Panc1 (cell line): ENCODE measurements at regions not wholly inside any gene's neighbourhood (a gene's known extent, or its start where the extent isn't known, plus 50 kb on each side); places are given as distances from the start of the nearest gene placed in this dataset.

Source experiments
- ATAC-seq: fragments of 200-7000 bp; cut with Tn5 transposase; 2 replicates; pipeline ENCODE4 v1.9.1; 2020; ENCODE audit warnings: mild to moderate bottlenecking, moderate library complexity
- BruUV-seq: library from RNA; stranded (reverse); fragments of 400-500 nt; replicated peaks from 2 replicates; lab custom pipeline; 2021; lab: Mats Ljungman, UMichigan
- CTCF ChIA-PET: fragments of 300-600 bp; sonication (Branson Sonifier 250); formaldehyde crosslinking; loops from one replicate; lab custom pipeline; 2022; ENCODE audit warnings: antibody characterized with exemption; lab: Charles Lee
- POLR2A ChIA-PET: fragments of 300-600 bp; sonication (Branson Sonifier 250); formaldehyde crosslinking; loops from one replicate; lab custom pipeline; 2022; ENCODE audit warnings: antibody characterized with exemption; lab: Charles Lee
- DNase-seq: peaks from one replicate; pipeline ENCODE4 v3.0.0-alpha.2; 2010; ENCODE audit warnings: low read depth, low spot score
- H3K27ac ChIP-seq: 2 replicates; pipeline ENCODE4 v1.5.1; 2011; ENCODE audit warnings: mild to moderate bottlenecking, low read length, inconsistent platforms
- H3K27me3 ChIP-seq: fragments of 200-500 bp; sonication (Bioruptor generic); 2 replicates; pipeline ENCODE4 v1.6.0; 2014; ENCODE audit warnings: low read length, inconsistent platforms; ENCODE audit not compliant: control insufficient read depth, insufficient read depth
- H3K36me3 ChIP-seq: fragments of 200-500 bp; sonication (Bioruptor generic); 2 replicates; pipeline ENCODE4 v1.5.1; 2014; ENCODE audit warnings: inconsistent platforms, mild to moderate bottlenecking, low read length, moderate library complexity; ENCODE audit not compliant: control insufficient read depth, insufficient read depth
- H3K4me1 ChIP-seq: 2 replicates; pipeline ENCODE4 v1.5.1; 2011; ENCODE audit warnings: inconsistent platforms, mild to moderate bottlenecking, low read length, moderate library complexity; ENCODE audit not compliant: control insufficient read depth, insufficient read depth
- H3K4me3 ChIP-seq, 2 experiments: 2 replicates each; pipeline ENCODE4 v1.5.1; 2011 to 2012; ENCODE audit warnings: low read depth in 2 of 2, low read length in 2 of 2, mild to moderate bottlenecking in 2 of 2, inconsistent platforms in 1 of 2, moderate library complexity in 1 of 2
- H3K9me3 ChIP-seq: fragments of 200-500 bp; sonication (Bioruptor generic); 2 replicates; pipeline ENCODE4 v1.5.1; 2014; ENCODE audit warnings: low read depth, mild to moderate bottlenecking, inconsistent platforms, low read length, moderate library complexity; ENCODE audit not compliant: control insufficient read depth, insufficient read depth
- POLR2AphosphoS5 ChIP-seq: IDR thresholded peaks from 2 replicates; pipeline ENCODE4 v1.6.1; 2012; ENCODE audit warnings: mild to moderate bottlenecking, low read depth, low read length, moderate library complexity
- SIN3A ChIP-seq: IDR thresholded peaks from 2 replicates; pipeline ENCODE4 v1.6.1; 2012; ENCODE audit warnings: low read depth, mild to moderate bottlenecking, low read length, moderate library complexity, borderline replicate concordance; ENCODE audit not compliant: insufficient read depth
- TCF7L2 ChIP-seq: IDR thresholded peaks from 2 replicates; pipeline ENCODE4 v1.6.1; 2011; ENCODE audit warnings: mild to moderate bottlenecking, low read depth, low read length, inconsistent platforms
- in situ Hi-C: cut with HindIII; loops from 2 replicates; pipeline ENCODE4 v1.10.0; 2016; ENCODE audit warnings: low sequenced_read_pairs, low pct_unique_long_range_greater_than_20kb
- intact Hi-C: fragments of 100-400 bp; cut with micrococcal nuclease; formaldehyde crosslinking; loops from one replicate; pipeline ENCODE4 v1.10.0; 2022; ENCODE audit not compliant: unreplicated experiment
- TF ChIP-seq, protein P1 (sequence below), 2 experiments: IDR thresholded peaks; 2 replicates each; pipeline ENCODE4 v1.6.1; 2011 to 2012; ENCODE audit warnings: low read depth in 2 of 2, control low read depth in 1 of 2, low read length in 1 of 2, mild to moderate bottlenecking in 1 of 2, moderate library complexity in 1 of 2; ENCODE audit not compliant: insufficient read depth in 1 of 2
- TF ChIP-seq, protein P2 (sequence below): fragments of 450-650 bp; IDR thresholded peaks from 2 replicates; pipeline ENCODE4 v1.5.1; 2017; ENCODE audit warnings: mild to moderate bottlenecking

- ChIA-PET CTCF (no interaction called here), POLR2A (no interaction called here)
- ATAC-seq (no peak), DNase-seq (no peak)
- H3K27me3 ChIP-seq: no peaks in the 10 kb centered on the region
- H3K4me1 ChIP-seq: no peaks in the 10 kb centered on the region
- no peaks in the 10 kb centered on the region for H3K9me3 ChIP-seq
- BruUV-seq: no TSS peak
- in situ Hi-C loops (no loop called here), intact Hi-C loops (no loop called here)
- no peak overlapping the region for H3K27ac ChIP-seq
- TF ChIP-seq TCF7L2 (no peak), POLR2AphosphoS5 (no peak), SIN3A (no peak)
- TF ChIP-seq, protein P1, sequence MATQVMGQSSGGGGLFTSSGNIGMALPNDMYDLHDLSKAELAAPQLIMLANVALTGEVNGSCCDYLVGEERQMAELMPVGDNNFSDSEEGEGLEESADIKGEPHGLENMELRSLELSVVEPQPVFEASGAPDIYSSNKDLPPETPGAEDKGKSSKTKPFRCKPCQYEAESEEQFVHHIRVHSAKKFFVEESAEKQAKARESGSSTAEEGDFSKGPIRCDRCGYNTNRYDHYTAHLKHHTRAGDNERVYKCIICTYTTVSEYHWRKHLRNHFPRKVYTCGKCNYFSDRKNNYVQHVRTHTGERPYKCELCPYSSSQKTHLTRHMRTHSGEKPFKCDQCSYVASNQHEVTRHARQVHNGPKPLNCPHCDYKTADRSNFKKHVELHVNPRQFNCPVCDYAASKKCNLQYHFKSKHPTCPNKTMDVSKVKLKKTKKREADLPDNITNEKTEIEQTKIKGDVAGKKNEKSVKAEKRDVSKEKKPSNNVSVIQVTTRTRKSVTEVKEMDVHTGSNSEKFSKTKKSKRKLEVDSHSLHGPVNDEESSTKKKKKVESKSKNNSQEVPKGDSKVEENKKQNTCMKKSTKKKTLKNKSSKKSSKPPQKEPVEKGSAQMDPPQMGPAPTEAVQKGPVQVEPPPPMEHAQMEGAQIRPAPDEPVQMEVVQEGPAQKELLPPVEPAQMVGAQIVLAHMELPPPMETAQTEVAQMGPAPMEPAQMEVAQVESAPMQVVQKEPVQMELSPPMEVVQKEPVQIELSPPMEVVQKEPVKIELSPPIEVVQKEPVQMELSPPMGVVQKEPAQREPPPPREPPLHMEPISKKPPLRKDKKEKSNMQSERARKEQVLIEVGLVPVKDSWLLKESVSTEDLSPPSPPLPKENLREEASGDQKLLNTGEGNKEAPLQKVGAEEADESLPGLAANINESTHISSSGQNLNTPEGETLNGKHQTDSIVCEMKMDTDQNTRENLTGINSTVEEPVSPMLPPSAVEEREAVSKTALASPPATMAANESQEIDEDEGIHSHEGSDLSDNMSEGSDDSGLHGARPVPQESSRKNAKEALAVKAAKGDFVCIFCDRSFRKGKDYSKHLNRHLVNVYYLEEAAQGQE (IDR thresholded peaks at IDR 0.05; ENCODE audit: insufficient read depth in 1 of 2, low read depth in 2 of 2, low read length in 1 of 2): no peak
- TF ChIP-seq, protein P2, sequence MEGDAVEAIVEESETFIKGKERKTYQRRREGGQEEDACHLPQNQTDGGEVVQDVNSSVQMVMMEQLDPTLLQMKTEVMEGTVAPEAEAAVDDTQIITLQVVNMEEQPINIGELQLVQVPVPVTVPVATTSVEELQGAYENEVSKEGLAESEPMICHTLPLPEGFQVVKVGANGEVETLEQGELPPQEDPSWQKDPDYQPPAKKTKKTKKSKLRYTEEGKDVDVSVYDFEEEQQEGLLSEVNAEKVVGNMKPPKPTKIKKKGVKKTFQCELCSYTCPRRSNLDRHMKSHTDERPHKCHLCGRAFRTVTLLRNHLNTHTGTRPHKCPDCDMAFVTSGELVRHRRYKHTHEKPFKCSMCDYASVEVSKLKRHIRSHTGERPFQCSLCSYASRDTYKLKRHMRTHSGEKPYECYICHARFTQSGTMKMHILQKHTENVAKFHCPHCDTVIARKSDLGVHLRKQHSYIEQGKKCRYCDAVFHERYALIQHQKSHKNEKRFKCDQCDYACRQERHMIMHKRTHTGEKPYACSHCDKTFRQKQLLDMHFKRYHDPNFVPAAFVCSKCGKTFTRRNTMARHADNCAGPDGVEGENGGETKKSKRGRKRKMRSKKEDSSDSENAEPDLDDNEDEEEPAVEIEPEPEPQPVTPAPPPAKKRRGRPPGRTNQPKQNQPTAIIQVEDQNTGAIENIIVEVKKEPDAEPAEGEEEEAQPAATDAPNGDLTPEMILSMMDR: no peak
- H3K4me3 ChIP-seq: no peak overlapping the region
- no peaks in the 10 kb centered on the region for H3K36me3 ChIP-seq
These were observed 234.0 kb downstream of the EPHA4 start for GRCh38 chr2:221337957-221338685.

- Histone ChIP-seq H3K36me3 (no peaks in the 10 kb centered on the region), H3K4me3 (no peak overlapping the region), H3K27me3 (no peaks in the 10 kb centered on the region), H3K27ac (no peak overlapping the region), H3K4me1 (no peaks in the 10 kb centered on the region), H3K9me3 (no peaks in the 10 kb centered on the region)
- TF ChIP-seq, protein P1 (IDR thresholded peaks at IDR 0.05; ENCODE audit: insufficient read depth in 1 of 2, low read depth in 2 of 2, low read length in 1 of 2): no peak
- TF ChIP-seq POLR2AphosphoS5 (no peak), TCF7L2 (no peak), SIN3A (no peak)
- TF ChIP-seq, protein P2: no peak
- in situ Hi-C loops (no loop called here), intact Hi-C loops (no loop called here)
- ATAC-seq (no peak), DNase-seq (no peak)
- ChIA-PET POLR2A (no interaction called here), CTCF (no interaction called here)
- BruUV-seq: no TSS peak
These were observed 229.7 kb downstream of the EPHA4 start for GRCh38 chr2:221342388-221342787.
